Hepatocyte (in vitro differentiated cells): ENCODE measurements at regions not wholly inside any gene's neighbourhood (a gene's known extent, or its start where the extent isn't known, plus 50 kb on each side); places are given as distances from the start of the nearest gene placed in this dataset.
A peak's percentile ranks its signal among the peaks of the same experiment; 100 is the strongest.
"Not testable (repeated sequence)": the region's sequence is repeated elsewhere in the genome, so short reads cannot be mapped to it uniquely, and the experiment has no call there.

Experiments used
- DNase-seq: peaks from one replicate; pipeline ENCODE4 v3.0.0-alpha.2; 2016; ENCODE audit warnings: low spot score
- H2AFZ ChIP-seq: fragments of 200-600 bp; sonication (generic); 2 replicates; pipeline ENCODE4 v1.6.0; 2016; ENCODE audit warnings: antibody characterized with exemption, mild to moderate bottlenecking
- H3K27ac ChIP-seq: fragments of 200-600 bp; sonication (generic); 2 replicates; pipeline ENCODE4 v1.5.1; 2016; ENCODE audit warnings: mild to moderate bottlenecking
- H3K27me3 ChIP-seq: fragments of 200-600 bp; sonication (generic); 2 replicates; pipeline ENCODE4 v1.6.1; 2016
- H3K36me3 ChIP-seq: fragments of 200-600 bp; sonication (generic); replicated peaks from 2 replicates; pipeline ENCODE4 v1.5.1; 2016; ENCODE audit warnings: low read depth; ENCODE audit not compliant: insufficient read depth
- H3K4me1 ChIP-seq: fragments of 200-600 bp; sonication (generic); 2 replicates; pipeline ENCODE4 v1.5.1; 2016; ENCODE audit warnings: mild to moderate bottlenecking, moderate library complexity; ENCODE audit not compliant: insufficient read depth
- H3K4me2 ChIP-seq: fragments of 200-600 bp; sonication (generic); 2 replicates; pipeline ENCODE4 v1.6.0; 2016
- H3K4me3 ChIP-seq: fragments of 200-600 bp; sonication (generic); 2 replicates; pipeline ENCODE4 v1.5.1; 2016; ENCODE audit warnings: mild to moderate bottlenecking
- H3K79me2 ChIP-seq: fragments of 200-600 bp; sonication (generic); 2 replicates; pipeline ENCODE4 v1.6.0; 2017; ENCODE audit warnings: mild to moderate bottlenecking
- H3K9me2 ChIP-seq: fragments of 200-600 bp; sonication (generic); replicated peaks from 2 replicates; pipeline ENCODE4 v1.6.0; 2017; ENCODE audit warnings: mild to moderate bottlenecking; ENCODE audit not compliant: insufficient read depth
- H3K9me3 ChIP-seq: fragments of 200-600 bp; sonication (generic); 2 replicates; pipeline ENCODE4 v1.5.1; 2016; ENCODE audit warnings: low read depth, mild to moderate bottlenecking
- H4K20me1 ChIP-seq: fragments of 200-600 bp; sonication (generic); 2 replicates; pipeline ENCODE4 v1.6.0; 2016; ENCODE audit warnings: mild to moderate bottlenecking; ENCODE audit not compliant: insufficient read depth, poor library complexity, severe bottlenecking
- EZH2 ChIP-seq: fragments of 200-600 bp; sonication (generic); IDR thresholded peaks from 2 replicates; pipeline ENCODE4 v1.6.1; 2016; ENCODE audit warnings: antibody characterized with exemption, mild to moderate bottlenecking, borderline replicate concordance
- EZH2phosphoT487 ChIP-seq: fragments of 200-600 bp; sonication (generic); IDR thresholded peaks from one replicate; pipeline ENCODE4 v1.6.1; 2018; ENCODE audit warnings: antibody characterized with exemption, mild to moderate bottlenecking, low read depth, moderate library complexity; ENCODE audit not compliant: unreplicated experiment, severe bottlenecking
- WGBS: methylation state at CpG from one replicate; pipeline ENCODE4 v1.1.6; 2016; ENCODE audit warnings: low lambda C conversion rate; ENCODE audit errors: missing lambda C conversion rate; 5-methylcytosine and 5-hydroxymethylcytosine counted together
- TF ChIP-seq, protein P1 (sequence below): fragments of 200-600 bp; sonication (generic); IDR thresholded peaks from 2 replicates; pipeline ENCODE4 v1.5.1; 2016; ENCODE audit warnings: antibody characterized with exemption, mild to moderate bottlenecking; ENCODE audit not compliant: poor library complexity

- no peak for TF ChIP-seq EZH2phosphoT487
- TF ChIP-seq EZH2: no peak
- TF ChIP-seq, protein P1, sequence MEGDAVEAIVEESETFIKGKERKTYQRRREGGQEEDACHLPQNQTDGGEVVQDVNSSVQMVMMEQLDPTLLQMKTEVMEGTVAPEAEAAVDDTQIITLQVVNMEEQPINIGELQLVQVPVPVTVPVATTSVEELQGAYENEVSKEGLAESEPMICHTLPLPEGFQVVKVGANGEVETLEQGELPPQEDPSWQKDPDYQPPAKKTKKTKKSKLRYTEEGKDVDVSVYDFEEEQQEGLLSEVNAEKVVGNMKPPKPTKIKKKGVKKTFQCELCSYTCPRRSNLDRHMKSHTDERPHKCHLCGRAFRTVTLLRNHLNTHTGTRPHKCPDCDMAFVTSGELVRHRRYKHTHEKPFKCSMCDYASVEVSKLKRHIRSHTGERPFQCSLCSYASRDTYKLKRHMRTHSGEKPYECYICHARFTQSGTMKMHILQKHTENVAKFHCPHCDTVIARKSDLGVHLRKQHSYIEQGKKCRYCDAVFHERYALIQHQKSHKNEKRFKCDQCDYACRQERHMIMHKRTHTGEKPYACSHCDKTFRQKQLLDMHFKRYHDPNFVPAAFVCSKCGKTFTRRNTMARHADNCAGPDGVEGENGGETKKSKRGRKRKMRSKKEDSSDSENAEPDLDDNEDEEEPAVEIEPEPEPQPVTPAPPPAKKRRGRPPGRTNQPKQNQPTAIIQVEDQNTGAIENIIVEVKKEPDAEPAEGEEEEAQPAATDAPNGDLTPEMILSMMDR: no peak
- peak overlapping the region; percentile 11 for H3K27ac ChIP-seq
Measured at GRCh38 chr21:35274090-35274489, 225.0 kb upstream of the RUNX1 start.

GRCh38 chr21:35273333-35273732 lies 224.2 kb upstream of the RUNX1 start:
- Histone ChIP-seq H3K4me1 (peaks cover 4% of the 10 kb centered on the region), H3K9me3 (no peaks in the 10 kb centered on the region), H3K4me2 (no peak overlapping the region), H3K27ac (no peak overlapping the region), H4K20me1 (no peaks in the 10 kb centered on the region), H3K27me3 (no peaks in the 10 kb centered on the region), H2AFZ (no peak overlapping the region), H3K4me3 (no peak overlapping the region), H3K9me2 (no peaks in the 10 kb centered on the region), H3K36me3 (no peaks in the 10 kb centered on the region), H3K79me2 (no peaks in the 10 kb centered on the region)
- peak; percentile 28 for DNase-seq
- WGBS: 40% methylated on average over 3 of the region's 3 CpGs
- TF ChIP-seq, protein P1: no peak
- no peak for TF ChIP-seq EZH2
- no peak for TF ChIP-seq EZH2phosphoT487

More at GRCh38 chr21:35274090-35274489, 225.0 kb upstream of the RUNX1 start:
- no peaks in the 10 kb centered on the region for H3K9me3 ChIP-seq
- H3K79me2 ChIP-seq: no peaks in the 10 kb centered on the region
- H3K27me3 ChIP-seq: no peaks in the 10 kb centered on the region
- H3K4me1 ChIP-seq: peaks cover 4% of the 10 kb centered on the region
- no peak overlapping the region for H2AFZ ChIP-seq
- no peak overlapping the region for H3K4me2 ChIP-seq
- no peaks in the 10 kb centered on the region for H3K36me3 ChIP-seq
- WGBS: 74% methylated on average over 2 of the region's 2 CpGs
- DNase-seq: no peak
- no peaks in the 10 kb centered on the region for H3K9me2 ChIP-seq
- H4K20me1 ChIP-seq: no peaks in the 10 kb centered on the region
- no peak overlapping the region for H3K4me3 ChIP-seq

- not testable (repeated sequence) for H3K4me2 ChIP-seq, H3K9me3 ChIP-seq, H4K20me1 ChIP-seq, H3K79me2 ChIP-seq, DNase-seq, H2AFZ ChIP-seq, H3K4me1 ChIP-seq, H3K36me3 ChIP-seq, H3K4me3 ChIP-seq, H3K27me3 ChIP-seq, H3K27ac ChIP-seq, H3K9me2 ChIP-seq
- WGBS: 95% methylated on average over 3 of the region's 4 CpGs
Measured at GRCh38 chr21:35271344-35272118, 222.4 kb upstream of the RUNX1 start.

- 91% methylated on average over 4 of the region's 4 CpGs for WGBS
- no peaks in the 10 kb centered on the region for H3K79me2 ChIP-seq
- H3K27ac ChIP-seq: no peak overlapping the region
- no peak overlapping the region for H2AFZ ChIP-seq
- no peaks in the 10 kb centered on the region for H3K4me1 ChIP-seq
- H3K9me2 ChIP-seq: no peaks in the 10 kb centered on the region
- H3K27me3 ChIP-seq: no peaks in the 10 kb centered on the region
- no peaks in the 10 kb centered on the region for H3K9me3 ChIP-seq
- TF ChIP-seq, protein P1: no peak
- no peak for TF ChIP-seq EZH2phosphoT487
- TF ChIP-seq EZH2: no peak
- H3K36me3 ChIP-seq: no peaks in the 10 kb centered on the region
- no peak overlapping the region for H3K4me3 ChIP-seq
- H4K20me1 ChIP-seq: no peaks in the 10 kb centered on the region
- H3K4me2 ChIP-seq: no peak overlapping the region
- DNase-seq: no peak
Measured at GRCh38 chr21:35268817-35269216, 219.7 kb upstream of the RUNX1 start.
